ENCODE measurements at regions not wholly inside any gene's neighbourhood (a gene's known extent, or its start where the extent isn't known, plus 50 kb on each side); places are given as distances from the start of the nearest gene placed in this dataset.
"Not testable (repeated sequence)": the region's sequence is repeated elsewhere in the genome, so short reads cannot be mapped to it uniquely, and the experiment has no call there.

DNA sequence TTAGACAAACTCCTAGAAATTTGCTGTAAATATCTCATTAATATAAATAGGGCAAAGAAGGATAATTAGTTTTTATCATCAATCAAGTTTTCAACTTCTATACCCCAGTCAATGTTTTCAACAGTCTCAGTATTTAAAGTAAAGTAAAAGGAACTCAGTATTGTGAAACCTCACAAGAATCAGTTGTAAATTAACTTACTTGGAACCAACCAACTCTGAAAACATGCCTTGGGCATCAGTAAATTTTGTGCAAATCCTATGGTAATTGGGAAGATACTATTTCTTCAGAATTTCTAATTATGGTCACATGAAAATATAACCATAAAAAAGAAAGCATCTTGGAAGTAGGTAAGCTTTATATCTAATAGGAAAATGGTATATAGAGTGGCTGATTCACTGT is 1139.0 kb downstream of the TUSC7 start:
- POLR2A ChIA-PET, result no interaction called here
- no peak for DNase-seq
- H3K4me1 Mint-ChIP-seq (ENCODE audit: low read depth), result no peaks in the 10 kb centered on the region
- peaks cover 4% of the 10 kb centered on the region for H3K9me3 Mint-ChIP-seq
- no peaks in the 10 kb centered on the region for H3K27me3 Mint-ChIP-seq
- H3K36me3 Mint-ChIP-seq, result no peaks in the 10 kb centered on the region
- intact Hi-C loops (cut with micrococcal nuclease), result no loop called here
- H3K27ac Mint-ChIP-seq, result no peak overlapping the region
- CTCF ChIA-PET, result no interaction called here
- no peak overlapping the region for H3K4me3 Mint-ChIP-seq

DNA sequence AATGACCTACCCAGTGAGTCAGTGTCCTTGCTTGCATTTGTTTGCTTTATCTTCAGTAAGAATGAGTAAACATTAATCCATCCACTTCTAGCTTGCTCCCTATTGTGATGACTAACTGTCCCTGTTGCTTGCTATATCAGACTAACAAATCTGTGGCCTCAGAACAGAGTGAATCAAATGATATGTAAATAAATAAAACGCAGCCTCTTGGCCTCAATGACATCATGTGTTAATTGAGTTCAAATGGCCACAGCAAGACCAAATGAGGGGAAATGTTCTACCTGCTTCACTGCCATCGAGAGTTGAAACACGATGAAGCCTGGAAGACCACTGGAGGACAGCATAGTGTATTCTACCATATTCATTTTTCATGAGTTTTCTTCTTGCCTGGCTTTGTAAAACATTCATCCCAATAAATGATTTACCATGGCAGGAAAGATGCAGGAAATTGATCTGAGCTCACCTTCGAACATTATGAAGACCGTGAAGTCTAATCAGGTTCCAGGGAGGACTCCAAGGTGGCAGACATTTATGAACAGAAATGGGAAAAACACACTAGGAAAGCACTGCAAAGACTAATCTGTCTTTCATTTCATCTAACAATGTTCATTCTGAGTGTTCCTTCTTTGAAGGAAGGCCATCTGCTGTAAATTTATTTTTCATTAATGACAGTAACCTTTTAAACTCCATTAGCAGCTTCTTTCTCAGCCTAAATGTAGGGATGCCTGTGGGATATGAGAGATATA is 1144.5 kb downstream of the TUSC7 start:
- ChIA-PET CTCF (no interaction called here), POLR2A (no interaction called here)
- Mint-ChIP-seq H3K27me3 (no peaks in the 10 kb centered on the region), H3K9me3 (peaks cover 12% of the 10 kb centered on the region), H3K4me3 (no peak overlapping the region), H3K4me1 (ENCODE audit: low read depth) (no peaks in the 10 kb centered on the region), H3K36me3 (no peaks in the 10 kb centered on the region), H3K27ac (no peak overlapping the region)
- no peak for DNase-seq
- intact Hi-C loops (cut with micrococcal nuclease), result no loop called here

DNA sequence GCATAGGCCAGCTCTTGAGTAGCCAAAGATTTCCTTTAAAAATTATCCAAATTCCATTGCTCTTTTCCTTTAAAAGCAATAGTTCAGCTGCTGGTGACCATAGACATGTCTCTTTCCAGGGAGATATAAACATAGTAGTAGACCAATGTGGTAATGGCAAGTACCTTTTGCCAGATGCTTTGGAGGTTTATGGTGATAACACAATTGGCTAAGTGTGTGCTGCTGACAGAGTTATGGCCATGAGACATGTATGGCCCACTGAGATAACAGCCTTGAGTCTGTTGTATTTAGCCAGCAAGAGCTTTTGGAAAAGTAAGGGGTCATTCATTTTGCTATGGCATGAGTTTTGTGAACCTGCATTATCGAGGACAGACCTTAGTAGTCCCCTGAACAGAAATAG is 1146.8 kb downstream of the TUSC7 start:
- intact Hi-C loops (cut with micrococcal nuclease), result no loop called here
- Mint-ChIP-seq H3K27ac (no peak overlapping the region), H3K27me3 (no peaks in the 10 kb centered on the region), H3K4me3 (no peak overlapping the region), H3K36me3 (no peaks in the 10 kb centered on the region), H3K9me3 (peaks cover 18% of the 10 kb centered on the region), H3K4me1 (ENCODE audit: low read depth) (no peaks in the 10 kb centered on the region)
- DNase-seq, result no peak
- ChIA-PET POLR2A (interaction anchor here (0.5 kb wide), 1 partner anchor 11 kb away, joined by 3 read pairs; no protein-coding TSS in a partner anchor), CTCF (no interaction called here)

DNA sequence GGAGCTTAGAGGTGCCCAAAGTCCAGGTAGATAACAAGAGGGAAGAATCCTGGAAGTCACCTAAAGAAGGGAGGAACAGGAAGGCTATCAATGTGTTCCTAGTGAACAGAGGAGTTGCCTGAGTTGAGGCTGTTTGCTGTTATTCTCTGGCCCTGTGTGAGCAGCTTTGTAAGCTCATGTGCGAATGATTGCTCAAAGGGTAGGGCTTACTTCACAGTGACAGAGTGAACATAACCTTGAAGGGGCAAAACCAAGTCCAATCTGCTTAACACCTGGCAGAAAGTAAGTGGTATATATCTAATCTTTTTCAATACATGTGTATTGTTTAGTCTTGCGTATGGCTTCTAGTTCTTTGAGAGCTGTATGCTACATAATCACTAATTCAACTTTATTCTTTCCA is 1153.6 kb downstream of the TUSC7 start:
- CTCF ChIA-PET, result no interaction called here
- no peak overlapping the region for H3K4me3 Mint-ChIP-seq

DNA sequence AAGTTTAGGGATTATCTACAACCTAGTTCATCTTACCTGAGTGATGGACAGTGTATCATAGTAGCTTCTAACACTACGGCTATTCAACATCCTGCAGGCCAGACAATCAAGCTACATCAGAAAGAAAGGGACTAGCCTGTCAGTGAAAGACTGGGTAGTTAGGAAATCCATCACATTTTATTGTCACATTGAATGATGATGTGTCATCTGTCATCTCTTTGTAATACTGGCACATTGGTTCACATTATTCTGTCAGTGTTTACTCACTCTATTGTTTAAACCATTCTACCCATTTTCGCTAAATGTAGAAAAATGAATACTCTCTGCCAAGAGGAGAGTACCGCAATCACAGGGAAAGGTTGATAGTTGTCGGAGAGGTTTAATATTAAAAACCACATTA is 1155.8 kb downstream of the TUSC7 start:
- no peaks in the 10 kb centered on the region for H3K27me3 Mint-ChIP-seq
- H3K4me1 Mint-ChIP-seq (ENCODE audit: low read depth), result no peaks in the 10 kb centered on the region
- no peak for DNase-seq
- H3K27ac Mint-ChIP-seq, result no peak overlapping the region
- H3K4me3 Mint-ChIP-seq, result no peak overlapping the region
- ChIA-PET CTCF (no interaction called here), POLR2A (no interaction called here)
- peaks cover 6% of the 10 kb centered on the region for H3K9me3 Mint-ChIP-seq
- no peaks in the 10 kb centered on the region for H3K36me3 Mint-ChIP-seq
- intact Hi-C loops (cut with micrococcal nuclease), result no loop called here

More for the DNA sequence above, 1153.6 kb downstream of the TUSC7 start:
- POLR2A ChIA-PET, result no interaction called here
- no peak overlapping the region for H3K27ac Mint-ChIP-seq
- no peaks in the 10 kb centered on the region for H3K36me3 Mint-ChIP-seq
- no peak for DNase-seq
- peaks cover 6% of the 10 kb centered on the region for H3K9me3 Mint-ChIP-seq
- H3K4me1 Mint-ChIP-seq (ENCODE audit: low read depth), result no peaks in the 10 kb centered on the region
- intact Hi-C loops (cut with micrococcal nuclease), result no loop called here
- H3K27me3 Mint-ChIP-seq, result no peaks in the 10 kb centered on the region

GRCh38 chr3:117868766-117869165 is 1159.2 kb downstream of the TUSC7 start:
- no peaks in the 10 kb centered on the region for H3K27me3 Mint-ChIP-seq
- no peaks in the 10 kb centered on the region for H3K4me1 Mint-ChIP-seq (ENCODE audit: low read depth)
- ChIA-PET CTCF (no interaction called here), POLR2A (no interaction called here)
- intact Hi-C loops (cut with micrococcal nuclease), result no loop called here
- no peaks in the 10 kb centered on the region for H3K36me3 Mint-ChIP-seq
- no peak overlapping the region for H3K4me3 Mint-ChIP-seq
- DNase-seq, result no peak
- H3K27ac Mint-ChIP-seq, result no peak overlapping the region
- H3K9me3 Mint-ChIP-seq, result no peaks in the 10 kb centered on the region

- CTCF ChIA-PET, result no interaction called here
Measured at GRCh38 chr3:117871934-117872333, 1162.4 kb downstream of the TUSC7 start.

DNA sequence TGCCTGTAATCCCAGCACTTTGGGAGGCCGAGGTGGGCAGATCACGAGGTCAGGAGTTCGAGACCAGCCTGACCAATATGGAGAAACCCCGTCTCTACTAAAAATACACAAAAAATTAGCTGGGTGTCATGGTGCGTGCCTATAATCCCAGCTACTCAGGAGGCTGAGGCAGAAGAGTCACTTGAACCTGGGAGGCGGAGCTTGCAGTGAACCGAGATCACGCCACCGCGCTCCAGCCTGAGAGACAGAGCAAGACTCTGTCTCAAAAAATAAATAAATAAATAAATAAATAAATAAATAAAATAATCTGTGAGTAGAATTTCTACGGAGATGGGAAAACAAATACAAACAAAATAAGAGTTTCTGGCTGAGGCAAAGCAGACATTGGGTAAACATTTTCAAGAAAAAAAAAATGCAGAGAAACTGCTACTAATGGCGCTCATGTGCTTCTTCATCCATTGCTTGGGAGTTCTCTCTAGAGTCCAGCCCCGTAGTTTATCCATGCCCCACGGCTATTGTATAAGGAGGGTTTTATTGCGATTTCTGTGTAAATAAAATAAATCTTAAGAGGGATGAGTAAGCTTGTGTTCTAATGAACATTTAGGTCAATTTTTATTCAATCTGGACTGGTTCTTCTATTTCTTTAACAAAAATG is 1161.9 kb downstream of the IGSF11 start:
- H3K4me3 Mint-ChIP-seq; H3K27me3 Mint-ChIP-seq; H3K4me1 Mint-ChIP-seq (ENCODE audit: low read depth); H3K9me3 Mint-ChIP-seq; H3K36me3 Mint-ChIP-seq; DNase-seq; CTCF ChIA-PET; POLR2A ChIA-PET; H3K27ac Mint-ChIP-seq; intact Hi-C loops (cut with micrococcal nuclease): not testable (repeated sequence)

More at GRCh38 chr3:117871934-117872333, 1162.4 kb downstream of the TUSC7 start:
- intact Hi-C loops (cut with micrococcal nuclease), result no loop called here
- H3K27me3 Mint-ChIP-seq, result no peaks in the 10 kb centered on the region
- H3K27ac Mint-ChIP-seq, result no peak overlapping the region
- no peaks in the 10 kb centered on the region for H3K9me3 Mint-ChIP-seq
- H3K4me3 Mint-ChIP-seq, result no peak overlapping the region
- POLR2A ChIA-PET, result no interaction called here
- H3K36me3 Mint-ChIP-seq, result no peaks in the 10 kb centered on the region
- no peak for DNase-seq
- H3K4me1 Mint-ChIP-seq (ENCODE audit: low read depth), result no peaks in the 10 kb centered on the region

DNA sequence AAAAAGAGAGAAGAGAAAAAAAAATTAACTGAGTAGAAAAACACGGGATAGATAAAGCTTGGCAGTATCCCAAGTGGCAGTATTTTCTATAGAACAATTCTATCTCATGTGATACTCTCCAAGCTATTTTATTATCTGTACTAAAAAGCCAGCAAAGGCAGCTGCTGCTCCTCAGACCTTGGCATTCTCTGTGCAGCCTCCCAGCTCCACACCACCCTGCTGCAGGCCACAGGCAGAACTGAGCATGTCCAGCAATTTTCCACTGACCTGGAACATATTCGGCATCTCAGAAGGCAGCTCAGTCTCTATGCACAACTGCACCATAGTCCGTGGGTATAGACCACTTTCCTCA is 1161.4 kb downstream of the IGSF11 start:
- Mint-ChIP-seq H3K4me1 (ENCODE audit: low read depth) (no peaks in the 10 kb centered on the region), H3K4me3 (no peak overlapping the region), H3K27ac (no peak overlapping the region), H3K36me3 (no peaks in the 10 kb centered on the region), H3K27me3 (no peaks in the 10 kb centered on the region), H3K9me3 (no peaks in the 10 kb centered on the region)
- ChIA-PET POLR2A (no interaction called here), CTCF (no interaction called here)
- DNase-seq, result no peak
- intact Hi-C loops (cut with micrococcal nuclease), result no loop called here

DNA sequence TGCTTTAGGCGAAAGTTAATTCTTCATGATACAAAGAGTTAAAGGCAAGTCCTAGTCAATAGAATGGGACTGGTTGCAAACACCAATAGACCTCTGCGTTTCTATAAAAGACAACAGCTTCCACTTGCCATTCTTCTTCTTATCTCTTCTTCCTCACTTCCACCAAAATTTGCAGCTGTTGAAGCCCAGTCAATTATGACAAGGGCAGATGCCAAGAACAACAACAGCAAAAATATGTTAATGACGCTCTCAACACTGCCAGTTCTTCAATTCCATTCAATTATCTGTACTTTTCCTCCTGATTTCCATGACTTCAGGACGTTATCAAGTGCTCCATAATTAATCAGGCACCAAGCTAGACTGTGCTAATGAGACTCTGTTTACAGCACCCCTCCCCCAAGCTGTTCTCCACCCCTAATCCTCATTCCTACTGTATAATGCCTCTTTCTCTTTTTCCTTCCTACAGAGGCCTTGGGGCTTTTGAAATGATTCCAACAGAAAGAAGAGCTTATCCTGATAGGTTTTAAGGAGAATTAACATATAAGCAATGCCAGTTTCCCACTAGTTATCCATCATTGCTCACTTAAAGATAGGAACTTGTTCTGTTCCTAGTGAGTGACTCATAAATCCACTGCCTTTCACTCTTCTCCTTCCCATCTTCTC is 1160.5 kb downstream of the IGSF11 start:
- Mint-ChIP-seq H3K4me3 (no peak overlapping the region), H3K4me1 (ENCODE audit: low read depth) (no peaks in the 10 kb centered on the region), H3K27me3 (no peaks in the 10 kb centered on the region), H3K9me3 (no peaks in the 10 kb centered on the region), H3K27ac (no peak overlapping the region), H3K36me3 (no peaks in the 10 kb centered on the region)
- CTCF ChIA-PET, result no interaction called here
- intact Hi-C loops (cut with micrococcal nuclease), result no loop called here
- POLR2A ChIA-PET, result no interaction called here
- DNase-seq, result no peak

GRCh38 chr3:117874904-117875874 is 1159.5 kb downstream of the IGSF11 start:
- Mint-ChIP-seq H3K4me1 (ENCODE audit: low read depth) (no peaks in the 10 kb centered on the region), H3K36me3 (no peaks in the 10 kb centered on the region), H3K9me3 (peaks cover 3% of the 10 kb centered on the region), H3K27ac (no peak overlapping the region), H3K27me3 (no peaks in the 10 kb centered on the region), H3K4me3 (no peak overlapping the region)
- DNase-seq, result no peak
- intact Hi-C loops (cut with micrococcal nuclease), result no loop called here
- ChIA-PET CTCF (no interaction called here), POLR2A (no interaction called here)

GRCh38 chr3:117875887-117876286 is 1158.8 kb downstream of the IGSF11 start:
- no peak overlapping the region for H3K27ac Mint-ChIP-seq
- intact Hi-C loops (cut with micrococcal nuclease), result no loop called here
- no peaks in the 10 kb centered on the region for H3K4me1 Mint-ChIP-seq (ENCODE audit: low read depth)
- ChIA-PET CTCF (no interaction called here), POLR2A (no interaction called here)
- H3K36me3 Mint-ChIP-seq, result no peaks in the 10 kb centered on the region
- H3K4me3 Mint-ChIP-seq, result no peak overlapping the region
- no peaks in the 10 kb centered on the region for H3K27me3 Mint-ChIP-seq
- H3K9me3 Mint-ChIP-seq, result peaks cover 3% of the 10 kb centered on the region
- DNase-seq, result no peak
